ENCODE measurements at regions not wholly inside any gene's neighbourhood (a gene's known extent, or its start where the extent isn't known, plus 50 kb on each side); places are given as distances from the start of the nearest gene placed in this dataset.

DNA sequence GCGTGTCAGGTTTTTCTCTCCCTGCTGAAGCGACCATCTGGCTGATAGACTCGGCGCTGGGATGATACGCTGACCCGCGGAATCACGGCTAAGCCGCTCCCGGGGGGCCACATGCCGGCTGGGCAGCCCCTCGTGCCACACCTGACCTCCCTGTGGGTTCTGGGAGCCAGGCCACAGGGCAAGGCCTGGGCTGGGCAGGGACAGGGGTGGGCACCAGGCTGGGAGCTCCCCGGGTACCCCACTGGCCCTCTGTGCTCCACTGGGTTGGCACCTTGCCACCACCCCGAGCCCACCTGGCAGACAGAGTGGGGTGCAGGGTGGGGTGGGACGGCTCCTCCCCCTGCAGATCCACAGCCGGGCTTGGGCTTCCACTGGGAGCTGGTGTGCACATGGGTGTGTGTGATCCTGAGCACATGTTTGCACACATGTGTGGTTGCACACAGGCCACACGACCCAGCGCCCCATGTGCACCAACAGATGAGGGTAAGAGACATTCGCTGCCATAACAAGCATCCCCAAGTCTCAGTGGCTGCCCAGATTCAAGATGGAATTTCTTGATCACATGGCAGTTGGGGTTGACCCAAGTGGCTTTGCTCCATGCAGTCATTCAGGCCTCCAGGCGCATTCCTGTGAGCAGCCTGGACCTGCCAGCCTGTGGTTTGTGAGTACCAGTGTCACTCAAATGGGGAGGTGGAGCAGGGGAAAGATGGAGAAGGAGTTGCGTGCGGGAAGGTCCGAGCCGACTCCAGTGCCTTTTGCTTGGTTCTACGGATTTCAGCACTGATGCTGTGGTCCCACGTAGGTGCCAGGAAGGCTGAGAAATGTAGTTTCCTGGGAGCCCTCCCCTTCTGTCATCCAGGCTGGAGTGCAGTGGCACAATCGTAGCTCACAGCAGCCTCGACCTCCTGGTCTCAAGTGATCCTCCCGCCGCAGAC is 79.7 kb downstream of the UNCX start:
- TF ChIP-seq, protein P1, sequence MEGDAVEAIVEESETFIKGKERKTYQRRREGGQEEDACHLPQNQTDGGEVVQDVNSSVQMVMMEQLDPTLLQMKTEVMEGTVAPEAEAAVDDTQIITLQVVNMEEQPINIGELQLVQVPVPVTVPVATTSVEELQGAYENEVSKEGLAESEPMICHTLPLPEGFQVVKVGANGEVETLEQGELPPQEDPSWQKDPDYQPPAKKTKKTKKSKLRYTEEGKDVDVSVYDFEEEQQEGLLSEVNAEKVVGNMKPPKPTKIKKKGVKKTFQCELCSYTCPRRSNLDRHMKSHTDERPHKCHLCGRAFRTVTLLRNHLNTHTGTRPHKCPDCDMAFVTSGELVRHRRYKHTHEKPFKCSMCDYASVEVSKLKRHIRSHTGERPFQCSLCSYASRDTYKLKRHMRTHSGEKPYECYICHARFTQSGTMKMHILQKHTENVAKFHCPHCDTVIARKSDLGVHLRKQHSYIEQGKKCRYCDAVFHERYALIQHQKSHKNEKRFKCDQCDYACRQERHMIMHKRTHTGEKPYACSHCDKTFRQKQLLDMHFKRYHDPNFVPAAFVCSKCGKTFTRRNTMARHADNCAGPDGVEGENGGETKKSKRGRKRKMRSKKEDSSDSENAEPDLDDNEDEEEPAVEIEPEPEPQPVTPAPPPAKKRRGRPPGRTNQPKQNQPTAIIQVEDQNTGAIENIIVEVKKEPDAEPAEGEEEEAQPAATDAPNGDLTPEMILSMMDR (IDR thresholded peaks at IDR 0.05): no peak
- H3K4me1 ChIP-seq: no peaks in the 10 kb centered on the region
- no peak overlapping the region for H3K4me3 ChIP-seq
- peak in 1 of 4 donors; percentile 70 for DNase-seq
- H3K27ac ChIP-seq: no peak overlapping the region
- no peaks in the 10 kb centered on the region for H3K9me3 ChIP-seq
- intact Hi-C loops (cut with DNase I): no loop called here
- peaks cover 0 to 44% of the 10 kb centered on the region in 2 donors for H3K27me3 ChIP-seq
- no peaks in the 10 kb centered on the region for H3K36me3 ChIP-seq
- no peak for ATAC-seq

DNA sequence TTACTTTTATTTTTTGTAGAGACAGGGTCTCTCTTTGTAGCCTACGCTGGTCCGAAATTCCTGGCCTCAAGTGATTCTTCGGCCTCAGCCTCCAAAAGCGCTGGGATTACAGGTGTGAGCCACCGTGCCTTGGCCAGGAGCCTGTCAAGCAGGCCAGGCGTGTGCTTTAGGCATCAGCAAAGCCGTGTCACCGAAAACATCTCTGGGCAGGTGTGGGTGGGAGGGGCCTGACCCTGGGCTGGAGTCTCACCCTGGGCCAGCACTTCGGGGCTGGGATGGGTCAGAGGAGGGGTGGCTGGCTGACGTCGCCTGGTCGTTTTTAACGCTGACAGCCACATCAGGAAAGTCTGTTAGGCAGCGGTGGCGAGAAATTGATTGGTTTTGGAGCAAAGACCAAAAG is 80.9 kb downstream of the UNCX start:
- H3K36me3 ChIP-seq: no peaks in the 10 kb centered on the region
- ATAC-seq (no peak), DNase-seq (no peak)
- peaks cover 0 to 52% of the 10 kb centered on the region in 2 donors for H3K27me3 ChIP-seq
- no peaks in the 10 kb centered on the region for H3K9me3 ChIP-seq
- intact Hi-C loops (cut with DNase I): no loop called here
- H3K4me3 ChIP-seq: no peak overlapping the region
- TF ChIP-seq, protein P1 (IDR thresholded peaks at IDR 0.05): no peak
- H3K4me1 ChIP-seq: no peaks in the 10 kb centered on the region
- no peak overlapping the region for H3K27ac ChIP-seq

DNA sequence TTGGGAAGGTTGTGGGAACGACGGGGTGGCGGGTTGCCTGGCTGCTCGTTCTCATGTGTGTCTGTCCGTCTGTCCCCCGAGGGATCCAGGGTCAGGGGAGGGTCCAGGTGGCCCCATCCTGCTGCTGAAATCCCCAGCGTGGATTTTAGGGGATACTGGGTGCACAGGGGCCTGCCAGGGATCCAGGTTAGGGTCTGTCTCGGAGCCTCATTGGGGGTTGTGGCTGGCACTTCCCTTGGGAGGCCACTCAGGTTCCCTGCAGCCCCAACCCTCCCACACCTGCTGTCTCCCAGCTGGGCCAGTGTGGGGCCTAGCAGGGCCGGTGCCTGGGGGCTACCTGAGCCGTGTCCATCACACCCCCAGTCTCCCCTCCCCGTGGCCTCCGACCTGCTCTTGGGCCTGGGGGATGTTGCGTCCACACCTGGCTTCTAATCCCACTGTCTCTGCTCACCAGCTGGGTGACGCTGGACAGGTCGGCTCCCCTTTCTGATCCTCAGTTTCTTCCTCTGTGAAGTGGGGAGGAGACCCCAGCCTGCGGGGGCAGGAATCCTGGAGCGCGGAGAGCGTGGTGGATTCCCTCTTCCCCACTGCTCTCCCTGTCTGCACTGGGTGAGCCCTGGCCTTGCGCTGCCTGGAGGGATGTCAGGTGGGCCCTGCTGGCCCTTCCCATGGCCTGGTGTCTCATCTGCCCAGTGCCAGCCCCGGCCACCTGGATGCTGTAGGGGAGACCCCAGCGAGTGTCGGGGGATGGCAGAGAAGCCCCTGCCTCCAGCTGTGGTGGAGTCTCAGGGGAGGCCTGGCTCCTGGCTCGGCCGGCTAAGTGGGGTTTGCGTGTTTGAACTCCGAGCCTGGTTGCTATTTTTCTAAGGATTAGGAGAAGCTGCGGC is 81.6 kb downstream of the UNCX start:
- H3K27me3 ChIP-seq: peaks cover 0 to 55% of the 10 kb centered on the region in 2 donors
- DNase-seq (peak in 1 of 4 donors; percentile 69), ATAC-seq (no peak)
- TF ChIP-seq, protein P1 (IDR thresholded peaks at IDR 0.05): no peak
- H3K4me3 ChIP-seq: no peak overlapping the region
- H3K9me3 ChIP-seq: no peaks in the 10 kb centered on the region
- no peaks in the 10 kb centered on the region for H3K4me1 ChIP-seq
- no peaks in the 10 kb centered on the region for H3K36me3 ChIP-seq
- intact Hi-C loops (cut with DNase I): no loop called here
- H3K27ac ChIP-seq: no peak overlapping the region

DNA sequence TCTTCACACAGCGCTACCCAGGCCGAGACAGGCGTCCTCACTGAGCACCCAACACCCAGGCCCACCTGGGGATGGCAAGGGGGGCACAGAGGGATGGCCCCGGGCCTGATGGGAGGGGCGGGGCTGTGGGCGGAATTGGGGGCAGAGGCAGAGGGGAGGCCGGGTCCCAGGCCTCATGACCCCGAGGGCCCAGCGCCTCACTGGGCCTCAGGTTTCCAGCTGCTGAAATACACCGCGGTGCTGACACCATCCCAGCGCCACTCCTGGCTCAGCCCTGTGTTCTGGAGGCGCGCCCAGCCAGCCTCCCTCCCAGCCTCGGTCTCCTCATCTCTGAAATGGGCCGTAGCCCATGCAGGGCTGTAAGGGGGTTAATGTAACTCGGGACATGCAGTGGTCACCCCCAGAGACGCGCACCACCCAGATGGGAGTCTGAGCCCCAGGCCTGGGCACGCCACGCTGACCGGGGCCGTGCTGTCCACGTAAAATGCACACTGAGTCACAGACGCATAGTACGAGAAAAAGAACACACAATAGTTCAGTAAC is 82.3 kb downstream of the UNCX start:
- peaks cover 0 to 55% of the 10 kb centered on the region in 2 donors for H3K27me3 ChIP-seq
- intact Hi-C loops (cut with DNase I): no loop called here
- H3K36me3 ChIP-seq: no peaks in the 10 kb centered on the region
- TF ChIP-seq, protein P1 (IDR thresholded peaks at IDR 0.05): no peak
- H3K4me1 ChIP-seq: no peaks in the 10 kb centered on the region
- no peak overlapping the region for H3K27ac ChIP-seq
- no peaks in the 10 kb centered on the region for H3K9me3 ChIP-seq
- no peak overlapping the region for H3K4me3 ChIP-seq
- DNase-seq: no peak
- ATAC-seq: no peak
